HG02759 (cell line): ENCODE measurements at regions not wholly inside any gene's neighbourhood (a gene's known extent, or its start where the extent isn't known, plus 50 kb on each side); places are given as distances from the start of the nearest gene placed in this dataset.
"Not testable (repeated sequence)": the region's sequence is repeated elsewhere in the genome, so short reads cannot be mapped to it uniquely, and the experiment has no call there.

Experiments
- ATAC-seq: cut with Tn5 transposase; IDR thresholded peaks from one replicate; pipeline ENCODE4 v1.9.1; 2021; ENCODE audit warnings: mild to moderate bottlenecking, moderate library complexity; ENCODE audit not compliant: unreplicated experiment

- no peak for ATAC-seq
Observed at GRCh38 chr7:106354822-106355221, 70.0 kb upstream of the NAMPT start.

GRCh38 chr7:106353944-106354343, 69.2 kb upstream of the NAMPT start:
- no peak for ATAC-seq

GRCh38 chr7:106348231-106348630, 63.4 kb upstream of the NAMPT start:
- no peak for ATAC-seq

- ATAC-seq, result no peak
Observed at GRCh38 chr7:106347229-106347833, 62.5 kb upstream of the NAMPT start.

GRCh38 chr7:106346678-106347217, 62.0 kb upstream of the NAMPT start:
- ATAC-seq, result peak; percentile 95

GRCh38 chr7:106346167-106346677, 61.4 kb upstream of the NAMPT start:
- no peak for ATAC-seq

- no peak for ATAC-seq
Observed at GRCh38 chr7:106345421-106346166, 60.8 kb upstream of the NAMPT start.

- no peak for ATAC-seq
Observed at GRCh38 chr7:106344861-106345260, 60.1 kb upstream of the NAMPT start.

GRCh38 chr7:106344211-106344610, 59.4 kb upstream of the NAMPT start:
- ATAC-seq, result no peak

- ATAC-seq, result not testable (repeated sequence)
Observed at GRCh38 chr7:106342049-106342448, 57.3 kb upstream of the NAMPT start.

- not testable (repeated sequence) for ATAC-seq
Observed at GRCh38 chr7:106340247-106340596, 55.4 kb upstream of the NAMPT start.

GRCh38 chr7:106339513-106340246, 54.9 kb upstream of the NAMPT start:
- no peak for ATAC-seq

- no peak for ATAC-seq
Observed at GRCh38 chr7:106337754-106338153, 53.0 kb upstream of the NAMPT start.

- no peak for ATAC-seq
Observed at GRCh38 chr7:106335814-106336213, 51.0 kb upstream of the NAMPT start.
